Hepatocyte (in vitro differentiated cells): ENCODE measurements at regions not wholly inside any gene's neighbourhood (a gene's known extent, or its start where the extent isn't known, plus 50 kb on each side); places are given as distances from the start of the nearest gene placed in this dataset.

Experiments used
- EZH2phosphoT487 ChIP-seq: fragments of 200-600 bp; sonication (generic); IDR thresholded peaks from one replicate; pipeline ENCODE4 v1.6.1; 2018; ENCODE audit warnings: antibody characterized with exemption, mild to moderate bottlenecking, low read depth, moderate library complexity; ENCODE audit not compliant: unreplicated experiment, severe bottlenecking
- TF ChIP-seq, protein P1 (sequence below): fragments of 200-600 bp; sonication (generic); IDR thresholded peaks from 2 replicates; pipeline ENCODE4 v1.5.1; 2016; ENCODE audit warnings: antibody characterized with exemption, mild to moderate bottlenecking; ENCODE audit not compliant: poor library complexity

DNA sequence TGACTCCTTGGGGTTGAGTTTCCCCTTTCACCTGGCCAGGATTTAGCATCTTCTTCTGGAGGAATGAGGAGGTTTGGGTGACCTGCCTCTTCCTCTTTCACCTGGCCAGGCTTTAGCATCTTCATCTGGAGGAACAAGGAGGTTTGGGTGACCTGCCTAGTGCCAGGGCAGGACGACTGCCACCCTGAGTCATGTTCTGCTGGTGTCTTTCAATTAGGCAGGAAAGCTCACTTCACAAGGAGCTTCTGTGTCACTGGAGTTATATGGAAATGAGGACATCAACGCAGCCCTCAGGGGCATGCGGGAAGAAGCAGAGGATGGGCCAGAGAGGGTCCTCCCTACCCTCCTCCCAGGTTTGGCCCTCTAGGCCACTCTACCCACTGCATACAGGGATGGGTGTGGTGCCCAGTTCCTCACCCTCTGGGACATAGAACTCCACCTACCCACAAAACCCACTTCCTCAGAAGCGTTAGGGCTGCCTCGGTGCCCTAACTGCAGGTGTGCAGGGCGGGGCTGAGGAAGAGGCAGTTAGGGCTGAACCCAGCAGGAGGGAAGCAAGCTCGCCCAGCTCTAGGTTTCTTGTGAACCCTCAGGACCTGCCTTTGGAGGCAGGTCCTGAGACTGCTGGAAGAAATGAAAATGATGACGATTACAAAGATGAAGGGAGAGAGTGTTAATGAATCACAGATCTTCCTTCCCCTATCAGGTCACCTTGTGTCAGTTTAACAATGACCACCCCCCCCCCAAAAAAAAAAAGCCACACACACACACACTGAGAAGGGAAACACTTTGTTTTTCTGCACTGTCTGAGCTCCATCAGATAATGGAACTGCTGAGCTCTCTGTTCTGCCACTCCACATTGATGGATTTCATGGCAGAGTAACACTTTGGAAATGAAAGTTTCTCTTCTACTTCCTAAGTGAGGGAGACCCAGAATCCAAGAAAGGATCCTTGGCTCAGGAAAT lies 71.0 kb downstream of the ARL4C start:
- TF ChIP-seq, protein P1, sequence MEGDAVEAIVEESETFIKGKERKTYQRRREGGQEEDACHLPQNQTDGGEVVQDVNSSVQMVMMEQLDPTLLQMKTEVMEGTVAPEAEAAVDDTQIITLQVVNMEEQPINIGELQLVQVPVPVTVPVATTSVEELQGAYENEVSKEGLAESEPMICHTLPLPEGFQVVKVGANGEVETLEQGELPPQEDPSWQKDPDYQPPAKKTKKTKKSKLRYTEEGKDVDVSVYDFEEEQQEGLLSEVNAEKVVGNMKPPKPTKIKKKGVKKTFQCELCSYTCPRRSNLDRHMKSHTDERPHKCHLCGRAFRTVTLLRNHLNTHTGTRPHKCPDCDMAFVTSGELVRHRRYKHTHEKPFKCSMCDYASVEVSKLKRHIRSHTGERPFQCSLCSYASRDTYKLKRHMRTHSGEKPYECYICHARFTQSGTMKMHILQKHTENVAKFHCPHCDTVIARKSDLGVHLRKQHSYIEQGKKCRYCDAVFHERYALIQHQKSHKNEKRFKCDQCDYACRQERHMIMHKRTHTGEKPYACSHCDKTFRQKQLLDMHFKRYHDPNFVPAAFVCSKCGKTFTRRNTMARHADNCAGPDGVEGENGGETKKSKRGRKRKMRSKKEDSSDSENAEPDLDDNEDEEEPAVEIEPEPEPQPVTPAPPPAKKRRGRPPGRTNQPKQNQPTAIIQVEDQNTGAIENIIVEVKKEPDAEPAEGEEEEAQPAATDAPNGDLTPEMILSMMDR = no peak
- no peak for TF ChIP-seq EZH2phosphoT487
